Epithelial cell of esophagus (primary cell): ENCODE measurements at regions not wholly inside any gene's neighbourhood (a gene's known extent, or its start where the extent isn't known, plus 50 kb on each side); places are given as distances from the start of the nearest gene placed in this dataset.

Experiments
- DNase-seq: peaks from one replicate; pipeline ENCODE4 v3.0.0; 2010; ENCODE audit warnings: low read depth
- H3K4me3 ChIP-seq: 2 replicates; pipeline ENCODE4 v1.5.1; 2011; ENCODE audit warnings: mild to moderate bottlenecking, low read length, control low read depth
- CTCF ChIP-seq: IDR thresholded peaks from 2 replicates; pipeline ENCODE4 v1.5.1; 2011; ENCODE audit warnings: low read depth, mild to moderate bottlenecking, low read length, control low read depth, inconsistent platforms; ENCODE audit not compliant: insufficient read depth; ENCODE audit errors: missing control alignments

- DNase-seq = no peak
- no peak overlapping the region for H3K4me3 ChIP-seq
- TF ChIP-seq CTCF = no peak
Observed at GRCh38 chr3:180199417-180199995, 162.8 kb upstream of the PEX5L start.

- no peak for DNase-seq
- no peak for TF ChIP-seq CTCF
- H3K4me3 ChIP-seq = no peak overlapping the region
Observed at GRCh38 chr3:180215866-180216265, 179.1 kb upstream of the PEX5L start.

- no peak for TF ChIP-seq CTCF
- no peak overlapping the region for H3K4me3 ChIP-seq
- DNase-seq = no peak
Observed at GRCh38 chr3:180223268-180223667, 186.5 kb upstream of the PEX5L start.

GRCh38 chr3:180229113-180229512, 192.4 kb upstream of the PEX5L start:
- no peak overlapping the region for H3K4me3 ChIP-seq
- TF ChIP-seq CTCF = no peak
- no peak for DNase-seq

GRCh38 chr3:180239939-180240338, 203.2 kb upstream of the PEX5L start:
- no peak for DNase-seq
- no peak for TF ChIP-seq CTCF
- no peak overlapping the region for H3K4me3 ChIP-seq

GRCh38 chr3:180246688-180247195, 210.0 kb upstream of the PEX5L start:
- no peak for DNase-seq
- no peak overlapping the region for H3K4me3 ChIP-seq
- no peak for TF ChIP-seq CTCF

- DNase-seq = peak; percentile 81
- H3K4me3 ChIP-seq = no peak overlapping the region
- no peak for TF ChIP-seq CTCF
Observed at GRCh38 chr3:180250172-180250571, 213.4 kb upstream of the PEX5L start.
